Esophagus squamous epithelium (tissue), 5 donors: ENCODE measurements at regions not wholly inside any gene's neighbourhood (a gene's known extent, or its start where the extent isn't known, plus 50 kb on each side); places are given as distances from the start of the nearest gene placed in this dataset.

Source experiments
- DNase-seq: peaks from one replicate; lab custom pipeline; 2025; lab: John Stamatoyannopoulos, UW
- H3K27ac ChIP-seq, 4 donors: fragments of 200-600 bp; sonication (generic); one replicate each; pipeline ENCODE4 v1.5.1; 2016 to 2019; ENCODE audit warnings: mild to moderate bottlenecking in 1 of 4
- H3K27me3 ChIP-seq, 4 donors: fragments of 200-600 bp; sonication (generic); 1 replicate in 3 of 4; 2 replicates in 1 of 4; pipeline versions ENCODE4 v1.5.1 to v1.6.0; 2017 to 2021; ENCODE audit warnings: antibody characterized with exemption in 1 of 4
- H3K36me3 ChIP-seq, 3 donors: fragments of 200-600 bp; sonication (generic); one replicate each; pipeline ENCODE4 v1.5.1; 2016 to 2019
- H3K4me1 ChIP-seq, 3 donors: fragments of 200-600 bp; sonication (generic); one replicate each; pipeline ENCODE4 v1.5.1; 2017 to 2019
- H3K4me3 ChIP-seq, 4 donors: fragments of 200-600 bp; sonication (generic); 1 replicate in 3 of 4; 2 replicates in 1 of 4; pipeline ENCODE4 v1.5.1; 2016 to 2019; ENCODE audit warnings: mild to moderate bottlenecking in 2 of 4, moderate library complexity in 1 of 4
- H3K9me3 ChIP-seq, 3 donors: fragments of 200-600 bp; sonication (generic); one replicate each; pipeline ENCODE4 v1.5.1; 2016 to 2019
- CTCF ChIP-seq, 6 experiments: fragments of 450-650 bp in 4 of 6; fragments of 200-600 bp in 2 of 6; sonication (generic) in 2 of 6; IDR thresholded peaks; one replicate each; pipeline ENCODE4 v1.5.1; 2016 to 2019; ENCODE audit warnings: antibody characterized with exemption in 6 of 6, mild to moderate bottlenecking in 4 of 6, moderate library complexity in 4 of 6
- POLR2A ChIP-seq, 4 donors: fragments of 450-650 bp; IDR thresholded peaks; one replicate each; pipeline ENCODE4 v1.6.1; 2017; ENCODE audit warnings: antibody characterized with exemption in 4 of 4, mild to moderate bottlenecking in 4 of 4, moderate library complexity in 3 of 4
- WGBS, 2 donors: methylation state at CpG; one replicate each; pipeline ENCODE4 v1.1.5; 2018; 5-methylcytosine and 5-hydroxymethylcytosine counted together
- intact Hi-C: fragments of 100-400 bp; cut with DNase I; formaldehyde crosslinking; loops from one replicate; pipeline ENCODE4 v1.15.0; 2022
- donor health status: DM: yes; HTN: yes; CAD: no.

DNA sequence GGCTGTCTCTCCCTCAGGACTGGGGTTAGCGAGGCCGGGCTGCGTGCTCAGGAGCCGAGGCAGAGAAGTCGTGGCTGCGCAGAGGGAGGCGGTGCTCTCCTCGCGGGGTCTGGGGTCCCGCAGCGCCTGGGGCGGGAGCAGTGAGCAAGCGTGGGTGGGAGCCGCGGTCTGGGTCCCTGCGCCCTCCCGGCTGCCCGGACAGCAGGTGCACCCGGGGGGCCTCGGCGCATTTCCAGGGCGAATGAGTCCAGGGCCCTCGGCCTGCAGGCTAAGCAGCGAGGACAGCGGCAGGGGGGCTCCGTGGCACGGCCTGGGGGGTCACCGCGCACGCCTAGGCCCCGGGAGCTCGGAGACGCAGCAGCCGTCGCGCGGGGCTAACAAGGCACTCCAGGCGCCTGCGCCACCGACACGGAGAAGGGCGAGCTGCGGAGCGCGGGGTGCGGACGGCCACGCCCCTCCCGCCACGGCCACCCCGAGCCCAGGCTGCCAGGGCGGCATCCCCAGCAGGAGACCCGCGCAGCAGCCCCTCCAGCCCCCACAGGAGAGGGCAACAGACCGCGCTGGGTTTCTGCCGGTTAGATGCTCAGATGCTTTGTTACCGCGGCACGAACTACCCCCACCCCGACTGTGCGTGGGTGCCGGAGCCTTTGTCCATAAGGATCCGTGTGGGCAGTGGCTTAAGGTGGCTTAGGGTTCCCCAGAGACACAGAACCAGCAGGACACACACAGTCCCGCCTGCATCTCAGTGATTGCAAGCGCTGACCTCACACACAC, 117.7 kb upstream of the C14orf180 start:
- 9 to 15% methylated on average over 2 to 9 of the region's 66 CpGs for WGBS, 2 donors
- H3K4me1 ChIP-seq: peaks cover 7 to 15% (median 12%) of the 10 kb centered on the region in 3 donors
- TF ChIP-seq CTCF (IDR thresholded peaks at IDR 0.05) (no peak), POLR2A (IDR thresholded peaks at IDR 0.05) (no peak)
- H3K4me3 ChIP-seq: peak overlapping the region in 2 of 4 donors; percentile 32 to 45
- H3K36me3 ChIP-seq: no peaks in the 10 kb centered on the region
- intact Hi-C loops: no loop called here
- no peak for DNase-seq
- H3K27ac ChIP-seq: no peak overlapping the region
- H3K9me3 ChIP-seq: no peaks in the 10 kb centered on the region
- H3K27me3 ChIP-seq: peaks cover 0 to 78% (median 9%) of the 10 kb centered on the region in 4 donors

GRCh38 chr14:104462651-104463630, 116.6 kb upstream of the C14orf180 start:
- Histone ChIP-seq H3K27ac (no peak overlapping the region), H3K36me3 (no peaks in the 10 kb centered on the region), H3K27me3 (peaks cover 0 to 72% (median 9%) of the 10 kb centered on the region in 4 donors), H3K4me3 (no peak overlapping the region), H3K4me1 (peaks cover 7 to 15% (median 12%) of the 10 kb centered on the region in 3 donors), H3K9me3 (no peaks in the 10 kb centered on the region)
- intact Hi-C loops: no loop called here
- no peak for DNase-seq
- TF ChIP-seq POLR2A (IDR thresholded peaks at IDR 0.05) (no peak), CTCF (IDR thresholded peaks at IDR 0.05) (no peak)
- WGBS, 2 donors: 62 to 69% methylated on average over 12 to 16 of the region's 16 CpGs

GRCh38 chr14:104464907-104465306, 114.7 kb upstream of the C14orf180 start:
- DNase-seq: no peak
- 79 to 93% methylated on average over 3 of the region's 6 CpGs for whole genome bisulfite sequencing, 2 donors
- H3K27ac ChIP-seq: no peak overlapping the region
- H3K27me3 ChIP-seq: peaks cover 0 to 64% (median 9%) of the 10 kb centered on the region in 4 donors
- peaks cover 7 to 15% (median 12%) of the 10 kb centered on the region in 3 donors for H3K4me1 ChIP-seq
- H3K36me3 ChIP-seq: no peaks in the 10 kb centered on the region
- H3K4me3 ChIP-seq: no peak overlapping the region
- H3K9me3 ChIP-seq: no peaks in the 10 kb centered on the region
- intact Hi-C loops: no loop called here
- TF ChIP-seq POLR2A (IDR thresholded peaks at IDR 0.05) (no peak), CTCF (IDR thresholded peaks at IDR 0.05) (no peak)

DNA sequence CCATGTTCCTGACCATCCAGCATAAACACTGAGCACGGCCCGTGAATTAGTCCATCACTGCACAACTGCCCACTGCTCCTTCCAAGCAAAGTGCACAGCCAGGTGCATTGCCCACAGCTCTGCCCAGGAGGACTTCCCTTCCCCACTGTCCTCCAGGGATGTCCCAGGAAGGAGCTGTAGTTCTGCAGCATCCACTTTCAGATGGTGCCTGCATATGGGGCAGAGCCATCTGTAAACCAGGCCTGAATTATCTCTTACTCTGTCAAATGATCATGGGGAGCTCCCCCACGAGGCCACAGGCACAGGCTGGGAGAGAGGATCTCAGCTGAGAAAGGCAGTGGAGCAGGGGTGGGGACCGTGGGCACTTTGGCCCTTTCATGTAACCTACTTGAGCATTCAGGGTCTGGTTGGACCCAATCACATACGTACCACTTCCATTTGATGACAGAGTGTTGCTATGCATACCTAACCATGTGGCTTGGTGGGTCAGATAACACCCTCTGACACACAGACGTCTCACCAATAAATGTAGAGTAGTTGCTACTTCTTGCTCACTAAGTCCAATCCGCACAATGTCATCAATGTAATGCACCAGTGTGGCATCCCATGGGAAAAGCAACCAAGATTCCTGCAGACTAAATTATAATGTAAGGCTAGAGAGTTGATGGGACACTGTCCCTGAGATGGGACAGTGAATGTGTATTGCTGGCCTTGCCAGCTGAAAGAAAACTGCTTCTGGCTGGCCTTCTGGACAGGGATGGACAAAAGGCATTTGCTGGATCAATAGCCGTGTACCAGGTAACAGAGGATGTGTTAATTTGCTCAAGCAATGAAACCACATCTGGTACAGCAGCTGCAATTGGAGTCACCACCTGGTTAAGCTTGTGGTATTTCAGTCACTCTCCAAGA, 113.8 kb upstream of the C14orf180 start:
- Histone ChIP-seq H3K36me3 (no peaks in the 10 kb centered on the region), H3K9me3 (no peaks in the 10 kb centered on the region), H3K4me1 (peaks cover 7 to 15% (median 11%) of the 10 kb centered on the region in 3 donors), H3K27ac (no peak overlapping the region), H3K4me3 (no peak overlapping the region), H3K27me3 (peaks cover 0 to 60% (median 9%) of the 10 kb centered on the region in 4 donors)
- no peak for DNase-seq
- TF ChIP-seq POLR2A (IDR thresholded peaks at IDR 0.05) (no peak), CTCF (IDR thresholded peaks at IDR 0.05) (no peak)
- WGBS, 2 donors: 65 to 71% methylated on average over 7 to 8 of the region's 8 CpGs
- intact Hi-C loops: no loop called here
